ENCODE measurements at regions not wholly inside any gene's neighbourhood (a gene's known extent, or its start where the extent isn't known, plus 50 kb on each side); places are given as distances from the start of the nearest gene placed in this dataset.

GRCh38 chr20:11248687-11249638 is 575.2 kb upstream of the JAG1 start:
- intact Hi-C loops (cut with DNase I) = no loop called here
- Histone ChIP-seq H3K4me1 (no peaks in the 10 kb centered on the region), H3K36me3 (no peaks in the 10 kb centered on the region), H3K9me3 (no peaks in the 10 kb centered on the region), H3K27me3 (no peaks in the 10 kb centered on the region), H3K4me3 (no peak overlapping the region), H3K27ac (no peak overlapping the region)
- WGBS, 2 donors = 57 to 65% methylated on average over 9 of the region's 9 CpGs
- no peak for DNase-seq
- no peak for TF ChIP-seq CTCF (IDR thresholded peaks at IDR 0.05)
- no peak for TF ChIP-seq EP300 (IDR thresholded peaks at IDR 0.05)
- TF ChIP-seq POLR2AphosphoS5 (IDR thresholded peaks at IDR 0.05) = no peak
- no peak for TF ChIP-seq POLR2A (IDR thresholded peaks at IDR 0.05)

GRCh38 chr20:11249683-11250082 is 575.9 kb upstream of the JAG1 start:
- Histone ChIP-seq H3K36me3 (no peaks in the 10 kb centered on the region), H3K4me3 (no peak overlapping the region), H3K27me3 (no peaks in the 10 kb centered on the region), H3K9me3 (peaks cover 0 to 2% (median 0%) of the 10 kb centered on the region in 4 donors), H3K4me1 (no peaks in the 10 kb centered on the region), H3K27ac (no peak overlapping the region)
- intact Hi-C loops (cut with DNase I) = no loop called here
- WGBS, 2 donors = 85 to 96% methylated on average over 2 of the region's 2 CpGs
- DNase-seq = no peak
- no peak for TF ChIP-seq EP300 (IDR thresholded peaks at IDR 0.05)

GRCh38 chr20:11252447-11252846 is 578.6 kb upstream of the JAG1 start:
- H3K9me3 ChIP-seq = peaks cover 0 to 6% (median under 1%) of the 10 kb centered on the region in 4 donors
- no peak overlapping the region for H3K27ac ChIP-seq
- no peaks in the 10 kb centered on the region for H3K4me1 ChIP-seq
- intact Hi-C loops (cut with DNase I) = no loop called here
- H3K4me3 ChIP-seq = no peak overlapping the region
- H3K27me3 ChIP-seq = no peaks in the 10 kb centered on the region
- WGBS, 2 donors = 86 to 91% methylated on average over 1 of the region's 1 CpG
- no peak for DNase-seq
- no peaks in the 10 kb centered on the region for H3K36me3 ChIP-seq
- TF ChIP-seq CTCF (IDR thresholded peaks at IDR 0.05) (no peak), POLR2A (IDR thresholded peaks at IDR 0.05) (no peak), POLR2AphosphoS5 (IDR thresholded peaks at IDR 0.05) (no peak), EP300 (IDR thresholded peaks at IDR 0.05) (no peak)

GRCh38 chr20:11255455-11255854 is 581.7 kb upstream of the JAG1 start:
- intact Hi-C loops (cut with DNase I) = no loop called here
- Histone ChIP-seq H3K27me3 (no peaks in the 10 kb centered on the region), H3K36me3 (no peaks in the 10 kb centered on the region), H3K27ac (no peak overlapping the region), H3K4me1 (no peaks in the 10 kb centered on the region), H3K9me3 (peaks cover 0 to 9% (median 2%) of the 10 kb centered on the region in 4 donors), H3K4me3 (no peak overlapping the region)
- no peak for TF ChIP-seq POLR2A (IDR thresholded peaks at IDR 0.05)
- no peak for TF ChIP-seq CTCF (IDR thresholded peaks at IDR 0.05)
- no peak for TF ChIP-seq POLR2AphosphoS5 (IDR thresholded peaks at IDR 0.05)
- TF ChIP-seq EP300 (IDR thresholded peaks at IDR 0.05) = no peak
- DNase-seq = no peak
- WGBS, 2 donors = 94 to 97% methylated on average over 1 of the region's 1 CpG

GRCh38 chr20:11255860-11256259 is 582.1 kb upstream of the JAG1 start:
- Histone ChIP-seq H3K9me3 (peaks cover 0 to 9% (median 2%) of the 10 kb centered on the region in 4 donors), H3K4me3 (no peak overlapping the region), H3K36me3 (no peaks in the 10 kb centered on the region), H3K4me1 (no peaks in the 10 kb centered on the region), H3K27me3 (no peaks in the 10 kb centered on the region), H3K27ac (no peak overlapping the region)
- no peak for TF ChIP-seq POLR2AphosphoS5 (IDR thresholded peaks at IDR 0.05)
- no peak for TF ChIP-seq EP300 (IDR thresholded peaks at IDR 0.05)
- TF ChIP-seq POLR2A (IDR thresholded peaks at IDR 0.05) = no peak
- no peak for DNase-seq
- intact Hi-C loops (cut with DNase I) = no loop called here

Measured in sigmoid colon (tissue), 6 donors.